KMS-11 (cell line): ENCODE measurements at regions not wholly inside any gene's neighbourhood (a gene's known extent, or its start where the extent isn't known, plus 50 kb on each side); places are given as distances from the start of the nearest gene placed in this dataset.

ENCODE experiments used
- H2AFZ ChIP-seq: fragments of 200-600 bp; sonication (generic); 2 replicates; pipeline ENCODE4 v1.6.1; 2016; ENCODE audit warnings: antibody characterized with exemption, mixed run types, low read depth
- H3K27ac ChIP-seq: fragments of 200-600 bp; sonication (generic); 2 replicates; pipeline ENCODE4 v1.6.1; 2016; ENCODE audit warnings: mild to moderate bottlenecking, mixed run types
- H3K27me3 ChIP-seq: fragments of 200-600 bp; sonication (generic); 2 replicates; pipeline ENCODE4 v1.6.1; 2017; ENCODE audit warnings: mild to moderate bottlenecking, low read depth, mixed run types, moderate library complexity; ENCODE audit not compliant: insufficient read depth
- H3K36me3 ChIP-seq: fragments of 200-600 bp; sonication (generic); 2 replicates; pipeline ENCODE4 v1.6.1; 2017; ENCODE audit warnings: mild to moderate bottlenecking, mixed run types; ENCODE audit not compliant: insufficient read depth
- H3K4me1 ChIP-seq: fragments of 200-600 bp; sonication (generic); 2 replicates; pipeline ENCODE4 v1.6.1; 2016; ENCODE audit warnings: mild to moderate bottlenecking, low read depth, mixed run types; ENCODE audit not compliant: poor library complexity, severe bottlenecking
- H3K4me2 ChIP-seq: fragments of 200-600 bp; sonication (generic); 2 replicates; pipeline ENCODE4 v1.7.0; 2016; ENCODE audit warnings: mild to moderate bottlenecking, mixed run types
- H3K4me3 ChIP-seq: fragments of 200-600 bp; sonication (generic); IDR thresholded peaks from 2 replicates; pipeline ENCODE4 v1.6.1; 2017; ENCODE audit warnings: low read depth, low read length, mixed read lengths; ENCODE audit not compliant: insufficient read depth
- H3K79me2 ChIP-seq: fragments of 200-600 bp; sonication (generic); 2 replicates; pipeline ENCODE4 v1.6.1; 2016; ENCODE audit warnings: low read depth, mixed run types; ENCODE audit not compliant: insufficient read depth
- H3K9ac ChIP-seq: fragments of 200-600 bp; sonication (generic); 2 replicates; pipeline ENCODE4 v1.6.1; 2016; ENCODE audit warnings: mild to moderate bottlenecking, mixed run types
- H4K20me1 ChIP-seq: fragments of 200-600 bp; sonication (generic); 2 replicates; pipeline ENCODE4 v1.6.1; 2016; ENCODE audit warnings: mild to moderate bottlenecking, mixed run types; ENCODE audit not compliant: insufficient read depth
- TF ChIP-seq, protein P1 (sequence below): fragments of 200-600 bp; sonication (generic); conservative IDR thresholded peaks from 2 replicates; pipeline ENCODE4 v1.6.1; 2017; ENCODE audit warnings: low read depth, mild to moderate bottlenecking, antibody characterized with exemption, low read length, moderate library complexity, mixed read lengths

DNA sequence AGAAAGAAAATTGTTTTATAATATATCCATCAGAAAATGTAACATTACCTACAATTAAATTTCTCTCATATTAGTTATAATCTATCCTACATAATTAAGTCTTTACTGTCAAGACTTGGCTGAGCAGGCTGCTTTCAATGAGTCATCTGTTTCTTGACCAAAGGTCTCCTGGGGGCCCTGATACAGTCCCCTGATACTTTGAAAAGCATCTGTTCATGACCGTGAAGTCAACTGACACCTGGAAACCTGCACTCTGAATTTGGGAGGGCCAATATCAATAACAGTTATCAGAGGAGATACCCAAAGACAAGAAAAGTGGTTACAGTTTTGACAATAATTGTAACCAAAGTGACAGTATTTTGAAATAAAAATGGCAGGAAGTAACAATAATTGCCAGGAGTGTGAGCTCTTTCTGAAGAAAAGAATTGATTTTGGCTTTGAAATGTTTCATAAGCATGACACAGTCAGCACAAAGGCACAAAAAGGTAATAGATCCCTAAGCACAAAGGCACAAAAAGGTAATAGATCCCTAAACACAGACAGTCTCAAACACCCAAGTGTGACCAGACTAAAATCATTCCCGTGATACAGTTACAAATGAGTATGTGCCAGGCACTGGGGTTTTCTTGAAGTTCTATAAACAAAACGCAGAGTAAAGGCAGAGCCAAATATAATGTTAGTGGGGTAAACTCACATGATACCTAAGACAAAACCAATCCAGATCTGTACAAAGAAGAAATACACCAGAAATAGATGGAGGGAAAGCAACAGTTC lies 260.7 kb downstream of the PLOD2 start:
- Histone ChIP-seq H3K4me2 (no peak overlapping the region), H3K4me3 (no peak overlapping the region), H3K27ac (no peak overlapping the region), H3K9ac (no peak overlapping the region), H4K20me1 (no peaks in the 10 kb centered on the region), H2AFZ (no peak overlapping the region), H3K36me3 (no peaks in the 10 kb centered on the region), H3K79me2 (no peaks in the 10 kb centered on the region), H3K4me1 (no peaks in the 10 kb centered on the region), H3K27me3 (no peaks in the 10 kb centered on the region)
- TF ChIP-seq, protein P1, sequence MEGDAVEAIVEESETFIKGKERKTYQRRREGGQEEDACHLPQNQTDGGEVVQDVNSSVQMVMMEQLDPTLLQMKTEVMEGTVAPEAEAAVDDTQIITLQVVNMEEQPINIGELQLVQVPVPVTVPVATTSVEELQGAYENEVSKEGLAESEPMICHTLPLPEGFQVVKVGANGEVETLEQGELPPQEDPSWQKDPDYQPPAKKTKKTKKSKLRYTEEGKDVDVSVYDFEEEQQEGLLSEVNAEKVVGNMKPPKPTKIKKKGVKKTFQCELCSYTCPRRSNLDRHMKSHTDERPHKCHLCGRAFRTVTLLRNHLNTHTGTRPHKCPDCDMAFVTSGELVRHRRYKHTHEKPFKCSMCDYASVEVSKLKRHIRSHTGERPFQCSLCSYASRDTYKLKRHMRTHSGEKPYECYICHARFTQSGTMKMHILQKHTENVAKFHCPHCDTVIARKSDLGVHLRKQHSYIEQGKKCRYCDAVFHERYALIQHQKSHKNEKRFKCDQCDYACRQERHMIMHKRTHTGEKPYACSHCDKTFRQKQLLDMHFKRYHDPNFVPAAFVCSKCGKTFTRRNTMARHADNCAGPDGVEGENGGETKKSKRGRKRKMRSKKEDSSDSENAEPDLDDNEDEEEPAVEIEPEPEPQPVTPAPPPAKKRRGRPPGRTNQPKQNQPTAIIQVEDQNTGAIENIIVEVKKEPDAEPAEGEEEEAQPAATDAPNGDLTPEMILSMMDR: no peak

DNA sequence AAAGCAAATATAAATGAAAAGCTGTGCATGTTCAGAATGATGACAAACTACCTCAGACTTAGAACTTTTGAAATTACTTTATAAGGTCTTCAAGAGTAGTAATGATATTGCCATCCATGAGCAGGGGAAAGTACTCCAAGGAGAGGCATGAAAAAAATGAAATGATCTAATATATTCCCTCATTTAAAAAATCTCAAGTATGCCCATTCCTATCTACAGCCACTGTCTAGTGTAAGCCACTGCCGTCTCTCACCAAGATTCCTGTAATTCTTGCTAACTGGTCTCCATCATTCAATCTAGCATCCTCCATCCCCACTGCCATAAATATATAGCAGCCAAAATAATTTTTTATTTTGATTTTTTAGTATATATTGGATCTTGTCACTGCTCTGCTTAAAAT lies 258.8 kb downstream of the PLOD2 start:
- TF ChIP-seq, protein P1: no peak
- H2AFZ ChIP-seq: no peak overlapping the region
- H3K4me2 ChIP-seq: no peak overlapping the region
- H3K4me3 ChIP-seq: no peak overlapping the region
- no peaks in the 10 kb centered on the region for H3K79me2 ChIP-seq
- no peak overlapping the region for H3K27ac ChIP-seq
- H3K4me1 ChIP-seq: no peaks in the 10 kb centered on the region
- H3K36me3 ChIP-seq: no peaks in the 10 kb centered on the region
- no peaks in the 10 kb centered on the region for H3K27me3 ChIP-seq
- H4K20me1 ChIP-seq: no peaks in the 10 kb centered on the region
- no peak overlapping the region for H3K9ac ChIP-seq

DNA sequence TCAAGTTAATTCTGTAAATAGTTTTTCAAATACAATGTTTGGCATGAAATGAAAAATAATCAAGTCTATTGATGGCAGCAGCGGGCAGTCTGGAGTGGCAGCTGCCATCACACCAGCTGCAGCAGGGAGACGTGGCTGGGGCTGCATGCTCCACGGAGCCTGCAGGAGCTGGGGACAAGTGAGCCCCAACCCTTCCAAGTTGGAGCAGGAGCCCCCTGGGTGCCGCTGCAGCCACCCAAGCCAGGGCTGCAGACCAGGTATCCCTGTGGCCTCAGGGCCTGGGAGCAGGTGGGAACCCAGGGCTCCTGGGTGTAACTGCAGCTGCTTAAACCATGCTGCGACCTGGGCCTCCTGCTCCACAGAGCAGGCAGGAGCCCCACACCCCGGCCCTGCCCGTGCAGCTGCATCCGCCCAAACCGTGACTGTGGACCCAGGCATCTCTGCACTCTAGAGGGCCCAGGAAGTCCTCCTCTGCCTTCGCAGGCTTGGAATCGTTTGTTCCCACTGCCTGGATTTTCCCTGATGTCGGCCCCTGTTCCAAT lies 257.4 kb downstream of the PLOD2 start:
- Histone ChIP-seq H3K4me1 (no peaks in the 10 kb centered on the region), H3K36me3 (no peaks in the 10 kb centered on the region), H3K79me2 (no peaks in the 10 kb centered on the region)

DNA sequence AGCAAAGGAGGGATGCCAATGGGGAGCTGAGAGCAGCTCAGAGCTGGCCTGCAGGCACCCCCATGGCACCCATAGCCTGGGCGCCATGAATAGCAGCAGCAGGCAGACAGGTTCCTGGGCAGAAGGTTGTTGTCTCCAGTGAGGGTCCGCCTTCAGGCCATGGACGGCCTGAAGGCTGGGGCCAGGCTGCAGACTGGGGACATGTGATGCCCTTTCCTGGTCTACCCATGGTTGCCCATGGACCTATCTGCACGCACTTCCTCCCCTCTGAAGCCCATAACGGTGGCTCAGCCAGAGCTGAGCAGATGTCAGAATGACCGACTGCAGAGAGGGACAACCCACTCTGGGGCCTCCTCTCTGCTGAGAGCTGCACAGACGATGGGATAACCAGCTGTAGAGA lies 256.8 kb downstream of the PLOD2 start:
- H3K4me2 ChIP-seq: no peak overlapping the region

More for the DNA sequence above, 257.4 kb downstream of the PLOD2 start:
- TF ChIP-seq, protein P1: no peak
- Histone ChIP-seq H2AFZ (no peak overlapping the region), H3K9ac (no peak overlapping the region), H3K27ac (no peak overlapping the region), H3K4me2 (no peak overlapping the region), H4K20me1 (no peaks in the 10 kb centered on the region), H3K27me3 (no peaks in the 10 kb centered on the region), H3K4me3 (no peak overlapping the region)

More for the DNA sequence above, 256.8 kb downstream of the PLOD2 start:
- Histone ChIP-seq H4K20me1 (no peaks in the 10 kb centered on the region), H3K27me3 (no peaks in the 10 kb centered on the region), H3K27ac (no peak overlapping the region), H3K9ac (no peak overlapping the region), H3K4me1 (no peaks in the 10 kb centered on the region), H3K36me3 (no peaks in the 10 kb centered on the region), H3K79me2 (no peaks in the 10 kb centered on the region), H2AFZ (no peak overlapping the region), H3K4me3 (no peak overlapping the region)
- TF ChIP-seq, protein P1: no peak
